ENCODE measurements at regions not wholly inside any gene's neighbourhood (a gene's known extent, or its start where the extent isn't known, plus 50 kb on each side); places are given as distances from the start of the nearest gene placed in this dataset.

DNA sequence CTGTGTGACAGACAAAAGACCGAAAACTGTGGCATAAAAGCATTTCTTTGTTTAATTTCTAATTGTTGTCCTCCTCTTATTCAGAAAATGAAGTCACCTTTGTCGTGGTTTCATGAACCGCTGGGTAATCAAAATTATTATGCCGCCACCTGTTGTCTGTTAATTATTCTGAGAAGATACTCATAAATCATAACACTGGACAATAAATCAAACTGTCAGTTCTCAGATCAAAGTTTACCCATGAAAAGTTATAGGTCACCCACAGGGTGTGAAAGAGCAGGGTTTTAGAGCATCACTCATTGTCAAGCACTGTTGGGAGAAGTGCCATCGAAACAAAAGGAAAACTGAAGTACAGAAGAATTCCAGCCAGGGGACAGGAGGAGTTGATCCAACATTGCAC lies 474.3 kb downstream of the NR2F2 start:
- intact Hi-C loops (cut with DNase I): no loop called here

DNA sequence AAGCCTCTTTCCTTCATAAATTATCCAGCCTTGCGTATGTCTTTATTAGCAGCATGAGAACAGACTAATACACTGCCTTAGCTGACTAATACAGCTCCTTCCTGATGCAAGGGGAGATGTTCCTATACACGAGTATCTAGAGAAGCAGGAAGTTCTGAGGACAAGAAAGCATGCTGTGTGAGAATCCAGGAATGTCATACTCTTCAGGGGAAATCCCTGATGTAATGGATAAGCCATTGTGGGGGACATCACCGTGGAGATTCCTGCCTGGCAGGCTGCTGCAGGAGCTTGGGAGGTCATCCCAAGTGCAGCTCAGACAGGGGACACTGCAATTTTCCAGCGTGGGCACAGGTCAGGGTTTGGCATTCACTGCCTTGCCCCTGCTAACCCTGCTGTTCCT lies 476.9 kb downstream of the NR2F2 start:
- Histone ChIP-seq H3K36me3 (no peaks in the 10 kb centered on the region), H3K9me3 (no peaks in the 10 kb centered on the region), H3K27ac (no peak overlapping the region), H3K4me1 (no peaks in the 10 kb centered on the region), H3K27me3 (no peaks in the 10 kb centered on the region), H3K4me3 (no peak overlapping the region)
- TF ChIP-seq, protein P1, sequence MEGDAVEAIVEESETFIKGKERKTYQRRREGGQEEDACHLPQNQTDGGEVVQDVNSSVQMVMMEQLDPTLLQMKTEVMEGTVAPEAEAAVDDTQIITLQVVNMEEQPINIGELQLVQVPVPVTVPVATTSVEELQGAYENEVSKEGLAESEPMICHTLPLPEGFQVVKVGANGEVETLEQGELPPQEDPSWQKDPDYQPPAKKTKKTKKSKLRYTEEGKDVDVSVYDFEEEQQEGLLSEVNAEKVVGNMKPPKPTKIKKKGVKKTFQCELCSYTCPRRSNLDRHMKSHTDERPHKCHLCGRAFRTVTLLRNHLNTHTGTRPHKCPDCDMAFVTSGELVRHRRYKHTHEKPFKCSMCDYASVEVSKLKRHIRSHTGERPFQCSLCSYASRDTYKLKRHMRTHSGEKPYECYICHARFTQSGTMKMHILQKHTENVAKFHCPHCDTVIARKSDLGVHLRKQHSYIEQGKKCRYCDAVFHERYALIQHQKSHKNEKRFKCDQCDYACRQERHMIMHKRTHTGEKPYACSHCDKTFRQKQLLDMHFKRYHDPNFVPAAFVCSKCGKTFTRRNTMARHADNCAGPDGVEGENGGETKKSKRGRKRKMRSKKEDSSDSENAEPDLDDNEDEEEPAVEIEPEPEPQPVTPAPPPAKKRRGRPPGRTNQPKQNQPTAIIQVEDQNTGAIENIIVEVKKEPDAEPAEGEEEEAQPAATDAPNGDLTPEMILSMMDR (IDR thresholded peaks at IDR 0.05): no peak
- intact Hi-C loops (cut with DNase I): no loop called here
- no peak for DNase-seq (ENCODE audit: low spot score in 2 of 2)

More for the DNA sequence above, 474.3 kb downstream of the NR2F2 start:
- Histone ChIP-seq H3K4me1 (no peaks in the 10 kb centered on the region), H3K27me3 (no peaks in the 10 kb centered on the region), H3K4me3 (no peak overlapping the region), H3K27ac (no peak overlapping the region), H3K36me3 (no peaks in the 10 kb centered on the region), H3K9me3 (no peaks in the 10 kb centered on the region)
- TF ChIP-seq, protein P1 (IDR thresholded peaks at IDR 0.05): no peak
- no peak for DNase-seq (ENCODE audit: low spot score in 2 of 2)

DNA sequence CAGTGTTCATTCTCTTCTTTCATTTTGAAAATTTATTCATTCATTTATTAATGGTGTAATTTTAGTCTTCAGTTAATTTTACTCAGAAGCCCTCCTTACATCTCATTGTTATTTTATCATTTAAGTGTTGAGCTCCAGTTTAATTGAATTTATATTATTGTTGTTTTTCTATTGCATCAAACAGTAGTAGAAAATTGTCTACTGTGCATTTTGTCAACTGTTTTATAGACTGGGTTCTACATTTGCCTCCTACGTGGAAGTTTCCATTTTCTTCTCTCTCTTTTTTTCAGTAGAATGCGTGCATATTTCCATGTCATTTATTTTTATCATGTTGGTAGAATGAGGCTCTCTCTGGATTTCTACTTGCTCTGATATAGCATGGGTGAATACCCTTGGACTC lies 487.4 kb downstream of the NR2F2 start:
- TF ChIP-seq, protein P1 (IDR thresholded peaks at IDR 0.05): no peak
- Histone ChIP-seq H3K4me1 (no peaks in the 10 kb centered on the region), H3K9me3 (no peaks in the 10 kb centered on the region), H3K36me3 (no peaks in the 10 kb centered on the region), H3K27ac (no peak overlapping the region), H3K27me3 (no peaks in the 10 kb centered on the region), H3K4me3 (no peak overlapping the region)
- intact Hi-C loops (cut with DNase I): no loop called here
- no peak for DNase-seq (ENCODE audit: low spot score in 2 of 2)

DNA sequence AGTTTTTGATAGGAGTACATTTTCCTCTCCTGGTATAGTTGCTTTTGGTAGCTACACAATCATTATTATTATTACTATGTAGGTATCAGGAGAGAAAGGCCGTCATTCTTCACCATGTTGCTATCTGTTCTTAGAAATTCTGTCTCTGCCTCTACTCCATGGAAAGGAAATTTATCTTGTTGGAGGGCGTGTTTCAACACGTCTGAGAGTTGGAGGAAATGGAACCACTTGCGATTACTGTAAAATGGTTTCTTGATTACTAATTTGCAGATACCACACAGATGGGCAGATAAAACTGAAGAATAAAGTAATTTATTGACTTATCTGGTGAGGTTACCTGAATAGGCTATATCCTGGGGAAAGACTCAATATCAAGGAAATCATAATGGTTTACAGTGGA lies 488.4 kb downstream of the NR2F2 start:
- no peaks in the 10 kb centered on the region for H3K27me3 ChIP-seq
- H3K9me3 ChIP-seq: no peaks in the 10 kb centered on the region
- TF ChIP-seq, protein P1 (IDR thresholded peaks at IDR 0.05): no peak
- no peaks in the 10 kb centered on the region for H3K4me1 ChIP-seq
- intact Hi-C loops (cut with DNase I): no loop called here
- H3K27ac ChIP-seq: no peak overlapping the region
- H3K36me3 ChIP-seq: no peaks in the 10 kb centered on the region
- no peak overlapping the region for H3K4me3 ChIP-seq
- no peak for DNase-seq (ENCODE audit: low spot score in 2 of 2)

DNA sequence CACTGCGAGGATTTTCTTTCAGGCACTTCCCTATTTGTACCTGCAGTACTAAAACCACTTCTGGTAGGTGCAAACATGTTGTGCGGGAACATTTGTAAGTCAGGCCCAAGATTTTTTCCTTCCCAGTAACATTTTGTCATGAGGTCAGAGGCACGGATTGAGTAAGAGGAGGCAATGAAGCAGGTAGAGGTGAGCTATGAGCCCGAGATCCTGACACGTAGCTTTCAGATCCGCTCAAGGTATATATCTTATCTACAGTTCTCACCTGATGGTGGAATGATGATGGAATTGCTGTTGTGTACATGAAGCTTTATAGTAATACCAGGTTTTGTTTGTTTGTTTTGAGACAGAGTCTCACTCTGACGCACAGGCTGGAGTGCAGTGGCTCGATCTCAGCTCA lies 497.5 kb downstream of the NR2F2 start:
- no peaks in the 10 kb centered on the region for H3K27me3 ChIP-seq
- TF ChIP-seq, protein P1 (IDR thresholded peaks at IDR 0.05): no peak
- H3K36me3 ChIP-seq: no peaks in the 10 kb centered on the region
- H3K4me3 ChIP-seq: no peak overlapping the region
- no peaks in the 10 kb centered on the region for H3K4me1 ChIP-seq
- intact Hi-C loops (cut with DNase I): no loop called here
- H3K9me3 ChIP-seq: no peaks in the 10 kb centered on the region
- H3K27ac ChIP-seq: no peak overlapping the region
- DNase-seq (ENCODE audit: low spot score in 2 of 2): no peak
